Adrenal gland (tissue), 5 donors: ENCODE measurements at regions not wholly inside any gene's neighbourhood (a gene's known extent, or its start where the extent isn't known, plus 50 kb on each side); places are given as distances from the start of the nearest gene placed in this dataset.

Source experiments
- CTCF ChIP-seq, 6 experiments: fragments of 450-650 bp in 4 of 6; fragments of 200-600 bp in 2 of 6; sonication (generic) in 1 of 6; IDR thresholded peaks; 1 replicate in 5 of 6; 2 replicates in 1 of 6; pipeline versions ENCODE4 v1.5.1 to v1.8.0; 2016 to 2021; ENCODE audit warnings: antibody characterized with exemption in 6 of 6, mild to moderate bottlenecking in 2 of 6, moderate library complexity in 1 of 6
- POLR2A ChIP-seq, 2 donors: fragments of 450-650 bp; IDR thresholded peaks; one replicate each; pipeline ENCODE4 v1.6.1; 2017; ENCODE audit warnings: antibody characterized with exemption in 2 of 2, mild to moderate bottlenecking in 2 of 2, moderate library complexity in 1 of 2
- donor health status: DM: no; HTN: no; CAD: no.

DNA sequence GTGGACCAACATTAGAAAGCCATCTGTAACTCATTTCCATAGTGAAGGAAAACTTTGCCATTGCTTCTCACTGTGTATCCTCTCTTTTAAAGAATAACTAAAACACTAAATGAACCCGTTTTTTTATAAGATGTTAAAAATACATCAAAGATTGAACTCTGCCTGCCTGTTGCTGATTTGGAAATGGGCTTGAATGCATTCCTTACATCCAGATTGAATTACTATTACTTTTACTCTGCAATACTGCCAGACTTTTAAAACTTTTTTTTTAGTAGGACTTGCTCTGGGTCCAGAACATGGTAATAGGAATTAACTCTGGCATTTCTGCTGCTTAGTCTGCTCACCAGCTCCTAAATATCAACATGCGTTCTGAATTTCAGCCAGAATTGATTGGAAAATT, 176.8 kb upstream of the PAPPA start:
- TF ChIP-seq POLR2A (IDR thresholded peaks at IDR 0.05) = no peak
- no peak for TF ChIP-seq CTCF (IDR thresholded peaks at IDR 0.05)
